Stimulated activated CD4-positive, alpha-beta T cell treated with anti-CD3 and anti-CD28 coated beads, TNF-alpha, amount 100 ng/mL, for 1 hour (primary cell): ENCODE measurements at regions not wholly inside any gene's neighbourhood (a gene's known extent, or its start where the extent isn't known, plus 50 kb on each side); places are given as distances from the start of the nearest gene placed in this dataset.
A peak's percentile ranks its signal among the peaks of the same experiment; 100 is the strongest.

Experiments used
- DNase-seq, 3 donors: peaks; one replicate each; pipeline ENCODE4 v3.0.0-alpha.2; 2020; ENCODE audit warnings: low read depth in 3 of 3, low spot score in 1 of 3

DNA sequence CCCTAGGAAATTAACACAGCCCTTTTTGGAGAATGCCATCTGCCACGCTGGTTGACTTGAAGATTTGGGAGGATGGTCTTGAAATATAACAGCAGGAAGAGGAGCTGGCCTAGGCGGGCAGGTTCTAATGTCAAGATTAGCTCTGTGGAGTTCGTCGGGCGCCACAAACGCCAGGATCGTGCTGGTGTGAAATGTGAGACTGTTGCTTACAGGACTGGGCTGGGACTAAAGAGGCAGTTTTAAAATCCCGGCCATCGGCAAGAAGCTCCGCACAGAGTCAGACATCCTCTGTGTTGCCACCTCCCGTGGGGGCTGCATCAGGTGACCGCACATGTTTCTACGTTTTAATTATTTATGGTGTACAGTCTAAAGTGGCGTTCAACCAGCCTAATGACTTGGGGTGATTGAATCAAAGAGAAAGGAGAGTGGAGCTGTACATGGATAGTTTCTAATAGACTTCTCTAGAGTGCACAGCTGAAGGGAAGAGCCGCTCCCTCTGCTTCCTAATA is 99.4 kb upstream of the BCL11A start:
- no peak for DNase-seq

DNA sequence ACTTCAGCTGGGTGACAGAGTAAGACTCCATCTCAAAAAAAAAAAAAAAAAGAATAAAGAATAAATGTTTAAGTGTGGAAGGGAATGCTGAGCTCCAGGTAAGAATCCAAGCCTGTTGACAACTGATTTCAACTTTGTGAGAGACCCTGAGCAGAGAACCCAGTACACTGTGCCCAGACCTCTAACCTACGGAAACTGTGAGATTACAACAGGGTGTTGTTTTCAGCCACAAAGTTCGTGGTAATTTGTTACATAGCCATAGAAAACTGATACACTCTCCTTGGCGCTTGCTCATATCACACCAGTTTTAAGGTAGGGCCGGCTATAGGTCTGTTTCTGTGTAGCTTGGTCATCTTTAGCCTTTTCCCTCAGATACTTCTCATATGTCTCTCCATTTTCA is 98.4 kb upstream of the PAPOLG start:
- no peak for DNase-seq

DNA sequence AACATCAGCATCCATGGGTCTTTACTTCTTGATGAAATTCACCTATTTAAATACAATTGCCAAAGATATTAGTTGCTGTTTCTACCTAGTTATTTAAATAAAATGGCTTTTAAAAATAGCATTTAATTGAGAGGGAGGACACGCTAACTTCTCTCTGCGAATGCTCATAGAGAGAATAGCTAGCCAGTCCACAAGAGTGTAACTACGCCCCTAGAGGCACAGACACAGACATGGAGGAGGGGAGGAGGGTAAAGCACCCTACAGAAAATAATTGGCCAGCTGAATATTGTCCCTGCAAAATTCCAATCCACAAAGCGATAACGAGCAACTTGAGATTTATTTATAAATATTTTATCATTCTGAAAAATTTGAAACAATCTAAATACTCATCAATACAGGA is 97.0 kb upstream of the PAPOLG start:
- no peak for DNase-seq

DNA sequence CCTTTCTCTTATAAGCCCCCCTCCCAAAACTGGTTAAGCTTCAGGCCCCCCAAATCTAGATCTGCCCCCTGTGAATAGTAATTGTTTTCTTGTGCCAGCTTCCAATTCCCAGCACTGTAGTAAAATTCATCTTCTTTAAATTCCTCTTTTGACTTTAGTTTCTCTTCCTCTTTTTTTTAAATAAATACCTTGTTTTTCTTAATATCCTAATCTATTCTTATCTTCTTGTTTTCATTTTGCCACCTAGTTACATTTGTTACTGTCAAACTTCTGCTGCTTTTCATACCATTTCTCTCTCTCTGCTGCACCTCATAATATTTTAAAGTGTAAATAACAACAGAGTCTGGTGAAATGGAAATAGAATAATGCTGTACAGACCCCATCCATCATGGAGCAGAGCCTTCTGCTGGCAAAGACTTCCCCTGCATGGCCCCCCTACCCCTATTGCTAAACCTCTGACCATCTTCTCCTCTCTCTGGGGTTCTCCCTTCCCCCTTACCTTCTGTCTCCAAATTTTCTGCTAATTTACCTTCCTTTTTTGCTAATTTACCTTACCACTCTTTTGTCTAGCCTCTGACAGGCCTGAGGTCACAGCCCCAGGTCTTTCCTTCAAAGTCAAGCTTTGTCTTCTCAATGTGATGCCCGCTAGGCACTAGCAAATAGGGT is 94.9 kb upstream of the PAPOLG start:
- DNase-seq, result no peak

DNA sequence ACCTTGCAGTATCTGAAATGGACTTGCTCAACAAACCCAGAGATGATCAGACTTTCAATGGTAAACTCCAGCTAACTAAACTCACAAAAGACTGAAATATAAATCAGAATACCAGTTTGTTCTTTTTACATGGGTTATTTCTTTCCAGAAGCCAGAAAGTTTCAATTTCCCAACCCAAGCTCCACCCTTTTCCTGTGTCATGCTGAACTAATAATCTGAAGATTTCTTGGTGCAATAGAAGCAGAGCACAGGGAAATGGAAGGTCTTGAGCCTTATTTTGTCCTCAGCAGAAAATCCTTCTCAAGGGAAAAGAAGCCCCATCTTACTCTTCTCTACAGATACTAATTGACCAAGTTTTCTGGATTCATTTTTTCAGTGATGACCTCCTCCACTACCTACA is 93.3 kb upstream of the PAPOLG start:
- DNase-seq, result no peak

DNA sequence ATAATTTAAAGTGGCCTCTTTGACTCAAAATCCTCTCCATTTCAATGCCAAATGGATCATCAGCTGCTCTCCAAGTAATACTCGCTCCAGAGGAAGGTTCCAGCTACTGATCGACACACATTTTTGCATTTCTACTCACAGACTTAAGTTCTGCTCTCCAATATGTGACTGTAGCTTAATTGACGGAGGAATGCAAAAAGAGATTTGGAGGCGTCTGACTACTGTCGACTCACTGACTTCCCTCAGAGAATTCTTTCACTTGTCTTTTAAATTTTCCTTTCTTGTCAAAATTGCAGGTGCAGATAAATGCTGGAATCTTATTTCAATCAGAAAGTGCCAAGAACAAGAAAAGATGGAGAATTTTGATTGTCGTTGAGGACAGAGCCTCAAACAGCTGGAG is 84.1 kb upstream of the PAPOLG start:
- DNase-seq, result no peak

DNA sequence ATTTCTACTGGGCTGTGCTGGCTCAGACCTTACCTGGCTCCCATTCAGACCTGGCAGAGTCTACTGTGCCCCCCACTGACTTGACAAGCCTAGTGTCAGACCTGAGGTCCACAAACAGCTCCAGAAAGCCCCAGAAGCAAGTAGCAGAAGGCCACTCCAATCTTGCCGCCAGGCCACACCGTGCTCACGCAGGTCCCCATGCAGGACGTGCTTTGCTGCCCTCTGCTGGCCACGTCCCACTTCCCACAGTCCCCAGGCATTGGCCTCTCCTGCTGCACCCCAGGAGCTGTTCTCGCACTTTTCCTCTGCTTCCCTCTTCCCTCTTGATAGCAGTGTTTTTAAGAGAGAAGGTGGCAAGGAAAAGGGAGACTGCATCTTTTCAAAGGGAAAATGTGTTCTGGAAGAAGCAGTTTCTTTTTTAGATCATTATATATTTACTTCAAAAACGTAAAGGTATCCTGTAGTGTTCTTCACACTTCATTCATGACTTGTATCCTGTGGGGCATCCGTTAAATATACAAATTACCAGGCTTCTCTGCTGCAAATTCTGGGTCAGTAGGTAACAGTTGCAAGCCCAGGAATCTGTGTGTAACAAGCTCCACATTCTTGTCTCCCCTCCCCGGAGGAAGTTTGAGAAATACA is 81.4 kb upstream of the PAPOLG start:
- peak; percentile 30 to 74 (median 43) for DNase-seq

DNA sequence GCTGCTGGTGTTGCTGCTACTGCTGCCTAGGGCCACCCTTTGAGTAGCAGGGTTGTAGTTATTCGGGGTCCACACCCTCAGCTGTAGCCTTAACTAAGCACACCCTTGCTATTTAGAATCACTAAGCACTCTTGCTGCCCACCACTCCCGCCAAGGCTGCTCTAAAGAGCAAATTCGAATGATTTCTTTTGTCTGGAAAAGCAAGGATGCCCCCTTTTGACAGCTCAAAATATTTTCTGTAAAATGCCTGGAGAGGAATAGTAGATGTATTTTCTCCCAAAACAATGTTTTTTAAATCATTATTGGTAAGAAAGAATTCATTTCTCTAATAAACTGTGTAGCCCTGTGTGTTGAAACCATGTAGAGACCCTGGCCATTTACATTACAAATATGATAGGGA is 80.8 kb upstream of the PAPOLG start:
- DNase-seq, result no peak

DNA sequence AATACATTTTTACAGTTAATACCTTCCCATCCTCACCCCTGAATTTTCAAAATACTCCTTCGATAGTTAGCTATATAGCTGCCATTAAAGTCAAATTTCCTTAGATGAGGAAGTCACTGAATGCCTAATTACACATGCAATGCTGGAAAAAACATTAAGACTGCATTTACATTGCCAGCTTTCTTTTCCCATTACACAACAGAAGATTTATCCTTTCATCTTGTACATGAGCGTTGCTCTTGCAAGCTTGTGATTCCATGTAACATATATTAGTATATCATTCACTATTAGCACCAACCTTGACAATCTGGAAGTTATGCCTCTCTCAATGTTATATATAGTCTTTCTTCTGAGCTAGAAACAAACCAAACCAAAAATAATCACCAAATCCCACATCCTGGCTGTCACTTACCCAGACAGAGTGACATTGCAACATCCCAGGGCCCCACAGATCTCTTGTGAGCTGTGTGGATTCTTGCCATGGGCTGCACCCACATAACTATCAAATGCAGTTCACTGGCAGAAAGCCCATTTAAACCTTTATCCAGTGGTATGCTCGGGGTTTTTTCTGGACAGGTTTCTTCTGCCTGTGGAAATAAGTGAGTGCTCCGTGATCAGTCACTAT is 79.2 kb upstream of the PAPOLG start:
- DNase-seq, result no peak

DNA sequence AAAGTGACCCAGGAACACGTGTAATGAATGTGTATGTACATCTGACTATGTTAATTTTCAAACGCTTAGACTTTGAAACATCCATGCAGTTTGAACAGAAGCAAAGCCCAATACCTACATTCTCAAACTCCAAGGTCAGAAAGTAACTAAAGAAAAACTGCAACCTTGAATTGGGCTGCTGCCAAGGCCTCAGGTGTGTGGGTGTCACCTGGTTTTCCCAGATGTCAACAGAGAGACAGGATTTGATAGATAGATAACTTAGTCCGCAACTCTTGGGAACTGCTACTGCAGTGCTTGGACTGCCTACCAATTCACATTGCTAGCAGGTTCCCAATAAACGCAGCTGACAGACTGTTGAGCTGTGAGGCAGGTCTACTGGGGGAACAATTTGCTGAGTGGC is 78.7 kb upstream of the PAPOLG start:
- DNase-seq, result no peak

DNA sequence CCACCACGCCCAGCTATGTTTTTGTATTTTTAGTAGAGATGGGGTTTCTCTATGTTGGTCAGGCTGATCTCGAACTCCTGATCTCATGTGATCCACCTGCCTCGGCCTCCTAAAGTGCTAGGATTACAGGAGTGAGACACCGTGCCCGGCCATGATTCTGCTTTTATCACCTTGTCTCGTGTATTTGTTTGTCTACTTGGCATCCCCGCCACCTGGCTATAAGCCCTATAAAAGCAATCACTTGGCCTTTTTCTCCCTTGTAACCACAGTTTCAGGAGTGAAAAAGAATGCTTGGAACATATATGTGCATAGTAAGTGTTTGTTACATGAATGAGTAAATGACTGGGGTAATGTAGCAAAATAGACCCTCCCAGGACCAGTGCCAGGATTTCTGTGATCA is 77.5 kb upstream of the PAPOLG start:
- DNase-seq, result no peak

DNA sequence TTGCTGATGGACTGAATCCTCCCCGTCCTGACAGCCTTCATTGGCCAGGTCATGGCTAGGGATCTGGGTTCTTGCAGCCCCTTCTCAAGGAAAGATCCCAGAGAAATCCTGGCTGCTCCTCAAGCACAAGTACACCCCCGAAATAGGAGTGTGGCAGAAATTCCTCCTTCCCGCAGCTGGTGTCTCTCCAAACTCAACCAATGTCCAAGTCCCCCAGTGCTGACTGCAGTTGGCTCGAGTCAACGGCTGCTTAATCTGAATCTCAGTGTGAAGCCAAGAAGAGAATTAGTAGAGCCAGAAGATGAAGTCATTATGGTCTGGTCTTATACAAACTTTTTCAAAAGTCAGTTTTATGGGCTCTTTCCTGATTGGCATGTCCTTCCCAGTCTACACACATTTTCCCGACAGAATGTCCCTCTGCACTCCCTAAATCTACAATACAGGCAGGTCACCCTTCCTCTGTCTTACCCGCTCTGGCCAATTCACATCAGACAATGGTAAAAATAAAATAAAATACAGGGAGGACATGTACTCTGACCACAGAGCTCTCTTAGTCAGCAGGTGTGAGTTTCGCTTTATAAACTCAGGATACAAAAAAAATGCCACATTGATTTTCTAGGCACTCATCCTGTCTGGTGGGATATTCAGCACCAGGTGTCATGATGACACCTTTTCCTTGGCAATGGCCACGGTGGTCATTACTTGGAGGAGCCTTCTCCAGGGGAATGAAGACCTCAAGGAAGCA is 76.9 kb upstream of the PAPOLG start:
- DNase-seq, result no peak

DNA sequence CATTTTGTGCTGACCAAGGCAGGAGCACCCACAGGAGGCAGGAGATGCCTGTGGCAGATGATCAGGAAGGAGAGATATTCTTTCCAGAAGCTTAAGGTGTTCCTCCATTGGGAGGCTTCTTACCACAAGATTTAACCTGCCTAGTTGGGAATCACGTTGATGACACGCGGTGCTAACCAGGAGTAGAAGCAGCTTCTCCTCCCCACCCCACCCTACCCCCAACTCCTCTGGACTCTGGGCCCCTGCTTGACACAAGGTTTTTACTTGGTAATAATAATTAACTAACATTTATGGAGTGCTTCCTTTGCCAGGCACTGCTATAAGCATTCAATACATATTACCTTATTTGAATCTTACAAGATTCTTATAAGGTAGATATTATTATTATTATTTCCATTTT is 62.5 kb upstream of the PAPOLG start:
- no peak for DNase-seq

DNA sequence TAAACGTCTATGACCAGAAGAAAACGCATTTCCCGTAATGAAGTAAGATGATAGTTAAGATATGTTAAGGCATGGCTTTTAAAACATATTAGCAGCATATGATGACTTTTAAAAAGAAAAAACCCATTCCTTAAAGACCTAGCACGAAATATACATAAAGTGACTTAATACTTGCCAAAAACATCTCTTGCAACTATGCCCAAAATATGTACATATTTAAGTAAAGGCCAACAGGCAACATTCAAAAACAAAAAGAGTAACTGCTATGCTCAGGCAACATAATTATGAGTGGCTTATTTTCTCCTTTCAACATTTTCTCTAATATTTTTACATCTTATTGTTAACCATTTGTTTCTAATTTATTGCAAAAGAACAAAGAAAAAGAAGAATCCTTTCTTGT is 60.3 kb upstream of the PAPOLG start:
- no peak for DNase-seq

DNA sequence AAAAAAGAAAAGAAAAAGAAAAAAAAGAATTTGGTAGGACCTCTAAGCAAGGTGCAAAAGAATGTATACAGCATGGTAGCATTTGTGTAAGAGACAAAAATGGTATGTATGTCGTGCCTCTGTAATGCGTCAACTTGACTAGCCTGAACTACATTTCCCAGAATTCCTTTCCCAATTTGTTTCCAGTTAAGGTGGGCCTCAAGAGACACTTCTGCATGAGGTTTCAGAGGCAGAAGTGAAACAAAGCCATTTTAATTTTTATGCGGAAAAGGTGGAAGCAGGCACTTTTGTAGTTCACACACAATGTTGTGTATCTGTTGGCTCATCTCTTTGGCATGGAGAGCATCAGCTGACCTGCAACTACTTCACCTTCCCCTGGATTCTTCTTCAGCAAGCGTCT is 56.5 kb upstream of the PAPOLG start:
- no peak for DNase-seq

DNA sequence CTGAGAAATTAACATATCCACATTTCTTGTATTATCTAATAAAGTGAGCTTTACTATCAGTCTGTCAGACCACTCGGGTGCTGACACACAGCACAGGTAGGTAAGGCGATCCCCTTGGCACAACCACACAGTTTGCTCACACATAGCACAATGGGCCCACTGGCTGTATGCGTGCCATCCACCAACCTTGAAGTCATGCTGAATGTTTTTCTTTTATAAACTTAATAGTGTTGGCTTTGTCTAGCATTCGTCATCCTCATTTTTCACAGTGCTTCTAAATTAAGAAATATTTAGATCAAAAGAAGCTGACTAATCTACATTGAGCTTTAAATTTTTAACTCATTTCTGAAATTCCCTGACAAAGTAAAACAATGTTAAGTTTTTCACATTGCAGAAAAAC is 50.0 kb upstream of the PAPOLG start:
- no peak for DNase-seq
